ENCODE measurements at regions not wholly inside any gene's neighbourhood (a gene's known extent, or its start where the extent isn't known, plus 50 kb on each side); places are given as distances from the start of the nearest gene placed in this dataset.
"Not testable (repeated sequence)": the region's sequence is repeated elsewhere in the genome, so short reads cannot be mapped to it uniquely, and the experiment has no call there.

DNA sequence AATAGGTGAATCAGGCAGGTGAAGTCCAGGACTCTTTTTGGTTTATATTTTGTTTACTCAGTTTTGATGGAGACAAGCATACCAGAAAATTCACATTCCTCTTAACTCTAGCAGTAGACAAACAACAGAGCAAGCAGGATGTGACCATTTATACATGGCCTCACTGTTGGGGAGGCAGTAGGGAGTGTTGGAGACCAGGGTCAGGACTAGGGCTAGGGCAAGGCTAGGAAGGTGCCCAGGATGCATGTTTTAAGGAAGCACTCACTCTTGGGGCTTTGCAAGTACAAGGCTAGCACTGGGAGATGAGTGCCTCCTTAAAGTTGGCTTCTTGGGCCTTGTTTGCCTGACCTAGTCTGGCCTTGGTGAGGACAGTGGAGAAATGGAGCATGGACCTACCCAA is 84.5 kb upstream of the PLGLB2 start:
- TF ChIP-seq, protein P1, sequence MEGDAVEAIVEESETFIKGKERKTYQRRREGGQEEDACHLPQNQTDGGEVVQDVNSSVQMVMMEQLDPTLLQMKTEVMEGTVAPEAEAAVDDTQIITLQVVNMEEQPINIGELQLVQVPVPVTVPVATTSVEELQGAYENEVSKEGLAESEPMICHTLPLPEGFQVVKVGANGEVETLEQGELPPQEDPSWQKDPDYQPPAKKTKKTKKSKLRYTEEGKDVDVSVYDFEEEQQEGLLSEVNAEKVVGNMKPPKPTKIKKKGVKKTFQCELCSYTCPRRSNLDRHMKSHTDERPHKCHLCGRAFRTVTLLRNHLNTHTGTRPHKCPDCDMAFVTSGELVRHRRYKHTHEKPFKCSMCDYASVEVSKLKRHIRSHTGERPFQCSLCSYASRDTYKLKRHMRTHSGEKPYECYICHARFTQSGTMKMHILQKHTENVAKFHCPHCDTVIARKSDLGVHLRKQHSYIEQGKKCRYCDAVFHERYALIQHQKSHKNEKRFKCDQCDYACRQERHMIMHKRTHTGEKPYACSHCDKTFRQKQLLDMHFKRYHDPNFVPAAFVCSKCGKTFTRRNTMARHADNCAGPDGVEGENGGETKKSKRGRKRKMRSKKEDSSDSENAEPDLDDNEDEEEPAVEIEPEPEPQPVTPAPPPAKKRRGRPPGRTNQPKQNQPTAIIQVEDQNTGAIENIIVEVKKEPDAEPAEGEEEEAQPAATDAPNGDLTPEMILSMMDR (IDR thresholded peaks at IDR 0.05), result not testable (repeated sequence)
- not testable (repeated sequence) for TF ChIP-seq POLR2A (IDR thresholded peaks at IDR 0.05)

Measured in right lobe of liver (tissue), 4 donors.